ENCODE measurements at regions not wholly inside any gene's neighbourhood (a gene's known extent, or its start where the extent isn't known, plus 50 kb on each side); places are given as distances from the start of the nearest gene placed in this dataset.

DNA sequence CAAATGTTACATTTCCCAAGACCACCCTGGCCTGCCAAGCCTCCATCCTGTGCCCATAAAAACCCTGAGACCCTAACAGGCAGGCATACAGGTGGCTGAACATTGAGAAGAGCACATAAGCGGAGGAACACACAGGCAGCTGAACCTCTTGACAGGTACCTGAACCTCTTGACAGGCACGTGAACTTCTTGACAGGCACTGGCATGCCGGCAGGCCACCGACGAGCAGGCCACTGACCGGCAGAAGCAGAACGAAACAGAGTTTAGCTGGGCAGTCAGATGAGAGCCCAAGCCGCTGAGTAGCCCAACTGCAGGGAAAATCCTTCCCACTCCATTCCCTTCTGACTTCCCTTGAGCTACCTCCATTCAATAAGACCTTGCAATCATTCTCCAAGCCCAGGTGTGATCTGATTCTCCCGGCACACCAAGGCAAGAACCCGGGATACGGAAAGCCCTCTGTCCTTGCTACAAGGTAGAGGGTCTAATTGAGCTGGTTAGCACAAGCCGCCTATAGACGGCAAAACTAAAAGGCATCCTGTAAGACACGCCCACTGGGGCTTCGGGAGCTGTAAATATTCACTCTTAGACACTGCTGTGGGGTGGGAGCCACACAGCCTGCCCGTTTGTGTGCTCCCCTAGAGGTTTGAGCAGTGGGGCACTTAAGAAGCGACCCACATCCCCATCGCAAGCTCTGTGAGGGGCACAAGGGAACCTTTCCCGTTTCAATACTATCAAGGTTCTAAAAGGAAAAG, 2613.9 kb upstream of the PCDH20 start:
- Mint-ChIP-seq H3K27me3 (ENCODE audit: insufficient read depth) (no peaks in the 10 kb centered on the region; the same call in 1 of the 2 replicates), H3K27ac (no peak overlapping the region), H3K36me3 (ENCODE audit: low read depth) (no peaks in the 10 kb centered on the region), H3K4me1 (ENCODE audit: low read depth) (no peaks in the 10 kb centered on the region), H3K4me3 (no peak overlapping the region), H3K9me3 (no peaks in the 10 kb centered on the region; the same call in 1 of the 2 replicates)
- TF ChIP-seq, protein P1, sequence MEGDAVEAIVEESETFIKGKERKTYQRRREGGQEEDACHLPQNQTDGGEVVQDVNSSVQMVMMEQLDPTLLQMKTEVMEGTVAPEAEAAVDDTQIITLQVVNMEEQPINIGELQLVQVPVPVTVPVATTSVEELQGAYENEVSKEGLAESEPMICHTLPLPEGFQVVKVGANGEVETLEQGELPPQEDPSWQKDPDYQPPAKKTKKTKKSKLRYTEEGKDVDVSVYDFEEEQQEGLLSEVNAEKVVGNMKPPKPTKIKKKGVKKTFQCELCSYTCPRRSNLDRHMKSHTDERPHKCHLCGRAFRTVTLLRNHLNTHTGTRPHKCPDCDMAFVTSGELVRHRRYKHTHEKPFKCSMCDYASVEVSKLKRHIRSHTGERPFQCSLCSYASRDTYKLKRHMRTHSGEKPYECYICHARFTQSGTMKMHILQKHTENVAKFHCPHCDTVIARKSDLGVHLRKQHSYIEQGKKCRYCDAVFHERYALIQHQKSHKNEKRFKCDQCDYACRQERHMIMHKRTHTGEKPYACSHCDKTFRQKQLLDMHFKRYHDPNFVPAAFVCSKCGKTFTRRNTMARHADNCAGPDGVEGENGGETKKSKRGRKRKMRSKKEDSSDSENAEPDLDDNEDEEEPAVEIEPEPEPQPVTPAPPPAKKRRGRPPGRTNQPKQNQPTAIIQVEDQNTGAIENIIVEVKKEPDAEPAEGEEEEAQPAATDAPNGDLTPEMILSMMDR (IDR thresholded peaks at IDR 0.05), result no peak
- DNase-seq, result no peak

DNA sequence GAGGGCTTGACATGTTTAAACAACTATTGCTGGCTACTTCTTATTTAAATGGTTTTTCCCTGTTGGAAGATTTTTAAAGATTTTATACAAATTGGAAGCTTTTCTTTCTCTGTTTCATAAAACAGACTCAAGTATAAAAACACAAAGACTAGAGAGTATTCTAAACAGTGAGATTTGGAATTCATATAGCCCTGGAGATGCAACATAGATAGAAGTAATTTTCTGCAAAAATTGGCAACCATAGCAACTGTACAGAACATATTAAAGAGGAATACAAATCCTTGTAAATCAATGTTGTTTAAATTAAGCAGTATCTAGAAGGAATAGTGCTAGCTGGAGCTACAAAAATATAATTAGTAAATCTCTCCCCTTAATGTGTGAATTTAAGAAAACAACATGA, 2612.9 kb upstream of the PCDH20 start:
- Mint-ChIP-seq H3K9me3 (no peaks in the 10 kb centered on the region; the same call in 1 of the 2 replicates), H3K4me1 (ENCODE audit: low read depth) (no peaks in the 10 kb centered on the region), H3K4me3 (no peak overlapping the region), H3K27ac (no peak overlapping the region), H3K27me3 (ENCODE audit: insufficient read depth) (no peaks in the 10 kb centered on the region; the same call in 1 of the 2 replicates), H3K36me3 (ENCODE audit: low read depth) (no peaks in the 10 kb centered on the region)
- TF ChIP-seq, protein P1 (IDR thresholded peaks at IDR 0.05), result no peak
- no peak for DNase-seq

DNA sequence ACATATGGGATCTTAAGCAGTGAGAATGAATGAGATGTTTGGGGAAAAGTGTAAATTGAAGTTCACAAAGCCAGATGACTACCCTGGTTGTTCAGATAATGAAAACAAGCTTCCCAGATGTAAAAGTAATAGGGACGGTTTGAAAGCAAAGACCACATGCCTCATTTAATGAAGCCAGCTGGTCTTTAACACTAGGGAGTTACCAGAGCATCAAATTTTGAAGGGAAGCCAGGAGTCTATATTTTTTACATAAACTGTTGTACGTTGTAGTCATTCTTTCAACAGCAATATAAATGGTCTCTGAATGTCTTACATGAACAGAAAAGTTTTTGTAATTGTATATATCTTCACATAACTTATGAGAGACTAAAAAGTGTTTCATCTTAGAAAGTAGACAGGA, 2604.5 kb upstream of the PCDH20 start:
- TF ChIP-seq, protein P1 (IDR thresholded peaks at IDR 0.05), result no peak
- Mint-ChIP-seq H3K4me1 (ENCODE audit: low read depth) (no peaks in the 10 kb centered on the region), H3K27me3 (ENCODE audit: insufficient read depth) (no peaks in the 10 kb centered on the region), H3K9me3 (no peaks in the 10 kb centered on the region), H3K36me3 (ENCODE audit: low read depth) (no peaks in the 10 kb centered on the region), H3K4me3 (no peak overlapping the region), H3K27ac (no peak overlapping the region)
- no peak for DNase-seq

DNA sequence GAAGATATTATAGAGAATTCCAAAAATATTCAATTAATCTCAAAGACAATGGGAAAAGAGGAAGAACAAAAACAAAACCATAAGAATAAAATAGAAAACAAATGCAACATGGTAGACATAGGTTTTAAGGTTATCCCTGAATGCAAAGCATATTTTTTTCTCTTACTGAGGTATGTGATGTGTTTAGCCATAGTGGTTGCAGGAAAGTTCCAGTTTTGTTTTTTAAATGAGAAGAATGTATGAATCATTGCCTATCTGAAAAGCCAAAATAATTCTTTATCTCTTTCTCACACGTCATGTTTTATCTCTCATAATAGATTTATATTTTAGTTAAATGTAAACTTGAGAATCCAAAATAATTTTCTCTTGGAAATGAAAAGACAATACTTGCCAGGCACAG, 2591.7 kb upstream of the PCDH20 start:
- no peaks in the 10 kb centered on the region; the same call in 1 of the 2 replicates for H3K27me3 Mint-ChIP-seq (ENCODE audit: insufficient read depth)
- TF ChIP-seq, protein P1 (IDR thresholded peaks at IDR 0.05), result no peak
- no peak overlapping the region for H3K4me3 Mint-ChIP-seq
- H3K27ac Mint-ChIP-seq, result no peak overlapping the region
- H3K4me1 Mint-ChIP-seq (ENCODE audit: low read depth), result no peaks in the 10 kb centered on the region
- H3K36me3 Mint-ChIP-seq (ENCODE audit: low read depth), result no peaks in the 10 kb centered on the region
- no peak for DNase-seq
- peaks cover 5% of the 10 kb centered on the region; the same call in 1 of the 2 replicates for H3K9me3 Mint-ChIP-seq

DNA sequence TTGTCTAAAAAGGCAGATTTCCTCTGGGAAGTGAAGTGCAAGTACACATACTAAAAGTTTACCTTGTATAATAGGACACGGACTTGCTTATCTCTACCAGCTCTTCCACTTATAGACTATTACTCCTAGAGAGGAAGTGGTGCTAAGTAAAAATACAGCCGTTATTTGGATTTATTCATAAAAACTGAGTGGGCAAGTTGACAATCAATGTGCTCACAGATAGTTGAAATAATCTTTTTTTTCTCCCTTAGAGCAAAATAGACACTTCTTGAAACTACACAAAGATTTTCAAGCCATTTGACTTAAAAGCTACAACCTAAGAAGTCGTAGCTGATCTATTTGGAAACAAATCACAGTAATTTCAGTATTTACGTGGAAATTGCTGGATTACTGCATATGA, 2584.7 kb upstream of the PCDH20 start:
- no peaks in the 10 kb centered on the region for H3K27me3 Mint-ChIP-seq (ENCODE audit: insufficient read depth)
- no peaks in the 10 kb centered on the region for H3K4me1 Mint-ChIP-seq (ENCODE audit: low read depth)
- DNase-seq, result no peak
- H3K9me3 Mint-ChIP-seq, result peaks cover 5% of the 10 kb centered on the region
- H3K4me3 Mint-ChIP-seq, result no peak overlapping the region
- H3K27ac Mint-ChIP-seq, result no peak overlapping the region
- no peaks in the 10 kb centered on the region for H3K36me3 Mint-ChIP-seq (ENCODE audit: low read depth)
- TF ChIP-seq, protein P1 (IDR thresholded peaks at IDR 0.05), result no peak
